Activated CD8-positive, alpha-beta T cell treated with anti-CD3 and anti-CD28 coated beads, Interleukin-2, amount 10 ng/mL, durations not matched to agents 7 days and 5 days (primary cell): ENCODE measurements at regions not wholly inside any gene's neighbourhood (a gene's known extent, or its start where the extent isn't known, plus 50 kb on each side); places are given as distances from the start of the nearest gene placed in this dataset.
"Not testable (repeated sequence)": the region's sequence is repeated elsewhere in the genome, so short reads cannot be mapped to it uniquely, and the experiment has no call there.

Source experiments
- ATAC-seq: fragments of 150-1000 bp; cut with Tn5 transposase; one replicate; pipeline ENCODE4 v1.10.0; 2021; ENCODE audit warnings: moderate library complexity
- CTCF ChIA-PET: fragments of 350-600 bp; sonication (Branson Sonifier 250); formaldehyde crosslinking; loops from one replicate; lab custom pipeline; 2021; ENCODE audit warnings: antibody characterized with exemption; lab: Charles Lee
- POLR2A ChIA-PET: fragments of 350-600 bp; sonication (Branson Sonifier 250); formaldehyde crosslinking; loops from one replicate; lab custom pipeline; 2021; ENCODE audit warnings: antibody characterized with exemption; lab: Charles Lee
- DNase-seq: peaks from one replicate; pipeline ENCODE4 v3.0.0-alpha.2; 2020
- H3K27ac Mint-ChIP-seq: one replicate; pipeline ENCODE4 v1.8.0; 2021; ENCODE audit warnings: mild to moderate bottlenecking, mixed read lengths
- H3K27me3 Mint-ChIP-seq: one replicate; pipeline ENCODE4 v1.8.0; 2021; ENCODE audit warnings: low read depth, mixed read lengths
- H3K36me3 Mint-ChIP-seq: one replicate; pipeline ENCODE4 v1.8.0; 2021; ENCODE audit warnings: low read depth, mixed read lengths
- H3K4me1 Mint-ChIP-seq: one replicate; pipeline ENCODE4 v1.8.0; 2021; ENCODE audit warnings: low read depth, mixed read lengths
- H3K4me3 Mint-ChIP-seq: one replicate; pipeline ENCODE4 v1.8.0; 2021; ENCODE audit warnings: mild to moderate bottlenecking, mixed read lengths
- H3K9me3 Mint-ChIP-seq: one replicate; pipeline ENCODE4 v1.8.0; 2022; ENCODE audit warnings: mixed read lengths; ENCODE audit not compliant: insufficient read depth

GRCh38 chr4:25503779-25504178, 126.7 kb downstream of the ANAPC4 start:
- H3K36me3 Mint-ChIP-seq: no peaks in the 10 kb centered on the region
- no peaks in the 10 kb centered on the region for H3K4me1 Mint-ChIP-seq
- ChIA-PET POLR2A (no interaction called here), CTCF (no interaction called here)
- no peaks in the 10 kb centered on the region for H3K9me3 Mint-ChIP-seq
- DNase-seq (no peak), ATAC-seq (no peak)
- no peak overlapping the region for H3K27ac Mint-ChIP-seq
- H3K4me3 Mint-ChIP-seq: no peak overlapping the region
- no peaks in the 10 kb centered on the region for H3K27me3 Mint-ChIP-seq

- CTCF ChIA-PET: no interaction called here
- DNase-seq (no peak), ATAC-seq (no peak)
- no peak overlapping the region for H3K27ac Mint-ChIP-seq
- POLR2A ChIA-PET: no interaction called here
- no peaks in the 10 kb centered on the region for H3K9me3 Mint-ChIP-seq
- no peaks in the 10 kb centered on the region for H3K36me3 Mint-ChIP-seq
- H3K4me3 Mint-ChIP-seq: no peak overlapping the region
- no peaks in the 10 kb centered on the region for H3K4me1 Mint-ChIP-seq
- no peaks in the 10 kb centered on the region for H3K27me3 Mint-ChIP-seq
These were observed 128.0 kb downstream of the ANAPC4 start for GRCh38 chr4:25504932-25505636.

GRCh38 chr4:25505637-25505991, 128.6 kb downstream of the ANAPC4 start:
- Mint-ChIP-seq H3K4me1 (no peaks in the 10 kb centered on the region), H3K9me3 (no peaks in the 10 kb centered on the region), H3K4me3 (no peak overlapping the region), H3K27me3 (no peaks in the 10 kb centered on the region), H3K36me3 (no peaks in the 10 kb centered on the region), H3K27ac (no peak overlapping the region)
- ATAC-seq (no peak), DNase-seq (no peak)
- POLR2A ChIA-PET: no interaction called here
- CTCF ChIA-PET: no interaction called here

GRCh38 chr4:25506032-25506571, 129.0 kb downstream of the ANAPC4 start:
- no peak overlapping the region for H3K27ac Mint-ChIP-seq
- H3K4me1 Mint-ChIP-seq: no peaks in the 10 kb centered on the region
- no peaks in the 10 kb centered on the region for H3K9me3 Mint-ChIP-seq
- ChIA-PET CTCF (no interaction called here), POLR2A (no interaction called here)
- H3K4me3 Mint-ChIP-seq: no peak overlapping the region
- ATAC-seq (no peak), DNase-seq (no peak)
- H3K36me3 Mint-ChIP-seq: no peaks in the 10 kb centered on the region
- no peaks in the 10 kb centered on the region for H3K27me3 Mint-ChIP-seq

GRCh38 chr4:25509646-25510045, 132.6 kb downstream of the ANAPC4 start:
- Mint-ChIP-seq H3K9me3 (no peaks in the 10 kb centered on the region), H3K36me3 (no peaks in the 10 kb centered on the region), H3K4me3 (no peak overlapping the region), H3K27ac (no peak overlapping the region), H3K27me3 (peaks cover 3% of the 10 kb centered on the region), H3K4me1 (no peaks in the 10 kb centered on the region)
- ChIA-PET POLR2A (no interaction called here), CTCF (no interaction called here)
- DNase-seq: no peak
- ATAC-seq: no peak

- DNase-seq, H3K27me3 Mint-ChIP-seq, H3K9me3 Mint-ChIP-seq, H3K4me3 Mint-ChIP-seq, ATAC-seq, H3K27ac Mint-ChIP-seq, H3K36me3 Mint-ChIP-seq, CTCF ChIA-PET, H3K4me1 Mint-ChIP-seq, POLR2A ChIA-PET: not testable (repeated sequence)
These were observed 134.8 kb downstream of the ANAPC4 start for GRCh38 chr4:25511823-25512222.

- H3K27ac Mint-ChIP-seq: no peak overlapping the region
- no peaks in the 10 kb centered on the region for H3K4me1 Mint-ChIP-seq
- DNase-seq: no peak
- H3K9me3 Mint-ChIP-seq: no peaks in the 10 kb centered on the region
- POLR2A ChIA-PET: no interaction called here
- ATAC-seq: no peak
- peaks cover 3% of the 10 kb centered on the region for H3K27me3 Mint-ChIP-seq
- CTCF ChIA-PET: no interaction called here
- no peak overlapping the region for H3K4me3 Mint-ChIP-seq
- no peaks in the 10 kb centered on the region for H3K36me3 Mint-ChIP-seq
These were observed 136.8 kb downstream of the ANAPC4 start for GRCh38 chr4:25513814-25514213.

GRCh38 chr4:25523405-25523804, 132.2 kb upstream of the SLC34A2 start:
- H3K27ac Mint-ChIP-seq: no peak overlapping the region
- H3K27me3 Mint-ChIP-seq: peaks cover 3% of the 10 kb centered on the region
- H3K36me3 Mint-ChIP-seq: no peaks in the 10 kb centered on the region
- no peak for ATAC-seq
- DNase-seq: no peak
- CTCF ChIA-PET: no interaction called here
- H3K4me1 Mint-ChIP-seq: no peaks in the 10 kb centered on the region
- H3K9me3 Mint-ChIP-seq: no peaks in the 10 kb centered on the region
- H3K4me3 Mint-ChIP-seq: no peak overlapping the region
- POLR2A ChIA-PET: no interaction called here

- ATAC-seq (no peak), DNase-seq (no peak)
- no peak overlapping the region for H3K4me3 Mint-ChIP-seq
- peaks cover 3% of the 10 kb centered on the region for H3K27me3 Mint-ChIP-seq
- POLR2A ChIA-PET: no interaction called here
- H3K4me1 Mint-ChIP-seq: no peaks in the 10 kb centered on the region
- H3K36me3 Mint-ChIP-seq: no peaks in the 10 kb centered on the region
- no peak overlapping the region for H3K27ac Mint-ChIP-seq
- CTCF ChIA-PET: no interaction called here
- H3K9me3 Mint-ChIP-seq: no peaks in the 10 kb centered on the region
These were observed 131.0 kb upstream of the SLC34A2 start for GRCh38 chr4:25524663-25525062.

GRCh38 chr4:25525896-25526295, 129.8 kb upstream of the SLC34A2 start:
- Mint-ChIP-seq H3K4me1 (no peaks in the 10 kb centered on the region), H3K36me3 (no peaks in the 10 kb centered on the region), H3K9me3 (no peaks in the 10 kb centered on the region), H3K27me3 (peaks cover 3% of the 10 kb centered on the region), H3K4me3 (no peak overlapping the region), H3K27ac (no peak overlapping the region)
- ATAC-seq: no peak
- ChIA-PET POLR2A (no interaction called here), CTCF (no interaction called here)
- no peak for DNase-seq

- ChIA-PET POLR2A (no interaction called here), CTCF (no interaction called here)
- H3K4me3 Mint-ChIP-seq: no peak overlapping the region
- DNase-seq (no peak), ATAC-seq (no peak)
- no peaks in the 10 kb centered on the region for H3K9me3 Mint-ChIP-seq
- H3K36me3 Mint-ChIP-seq: no peaks in the 10 kb centered on the region
- H3K27ac Mint-ChIP-seq: no peak overlapping the region
- peaks cover 3% of the 10 kb centered on the region for H3K27me3 Mint-ChIP-seq
- no peaks in the 10 kb centered on the region for H3K4me1 Mint-ChIP-seq
These were observed 128.6 kb upstream of the SLC34A2 start for GRCh38 chr4:25527034-25527433.

- ChIA-PET CTCF (no interaction called here), POLR2A (no interaction called here)
- H3K27ac Mint-ChIP-seq: no peak overlapping the region
- no peaks in the 10 kb centered on the region for H3K4me1 Mint-ChIP-seq
- DNase-seq: no peak
- ATAC-seq: no peak
- H3K4me3 Mint-ChIP-seq: no peak overlapping the region
- no peaks in the 10 kb centered on the region for H3K9me3 Mint-ChIP-seq
- no peaks in the 10 kb centered on the region for H3K36me3 Mint-ChIP-seq
- no peaks in the 10 kb centered on the region for H3K27me3 Mint-ChIP-seq
These were observed 127.3 kb upstream of the SLC34A2 start for GRCh38 chr4:25528391-25528790.

- no peak for ATAC-seq
- no peaks in the 10 kb centered on the region for H3K27me3 Mint-ChIP-seq
- POLR2A ChIA-PET: no interaction called here
- H3K4me1 Mint-ChIP-seq: no peaks in the 10 kb centered on the region
- no peak for DNase-seq
- H3K36me3 Mint-ChIP-seq: no peaks in the 10 kb centered on the region
- no peak overlapping the region for H3K27ac Mint-ChIP-seq
- CTCF ChIA-PET: no interaction called here
- no peak overlapping the region for H3K4me3 Mint-ChIP-seq
- no peaks in the 10 kb centered on the region for H3K9me3 Mint-ChIP-seq
These were observed 124.4 kb upstream of the SLC34A2 start for GRCh38 chr4:25531272-25531671.
